H1 (cell line): ENCODE measurements at regions not wholly inside any gene's neighbourhood (a gene's known extent, or its start where the extent isn't known, plus 50 kb on each side); places are given as distances from the start of the nearest gene placed in this dataset.

ENCODE experiments used
- CTCF ChIA-PET: fragments of 300-600 bp; sonication (Branson Sonifier 250); formaldehyde crosslinking; loops from one replicate; lab custom pipeline; 2021; ENCODE audit not compliant: partially characterized antibody; lab: Charles Lee
- POLR2A ChIA-PET: fragments of 300-600 bp; sonication (Branson Sonifier 250); formaldehyde crosslinking; loops from one replicate; lab custom pipeline; 2021; ENCODE audit warnings: inconsistent platforms; ENCODE audit not compliant: partially characterized antibody; lab: Charles Lee
- DNase-seq, 2 experiments: peaks; one replicate each; pipeline versions ENCODE4 v3.0.0 to v3.0.0-alpha.2; 2010 to 2022; ENCODE audit warnings: low spot score in 2 of 2, low read depth in 1 of 2, mixed read lengths in 1 of 2
- FAIRE-seq: peaks from 2 replicates; lab custom pipeline; 2011; peaks lifted over from hg19 to GRCh38; lab: Jason Lieb, UNC
- H2AFZ ChIP-seq: 2 replicates; pipeline ENCODE4 v1.8.1; 2012; ENCODE audit warnings: low read length, inconsistent platforms
- H2AK5ac ChIP-seq: 2 replicates; pipeline ENCODE4 v1.6.1; 2013; ENCODE audit warnings: low read depth, low read length
- H2BK120ac ChIP-seq: replicated peaks from 2 replicates; pipeline ENCODE3; 2013; ENCODE audit warnings: low read depth, low read length, inconsistent platforms
- H2BK12ac ChIP-seq: 2 replicates; pipeline ENCODE4 v1.6.1; 2013; ENCODE audit warnings: low read depth, low read length
- H2BK15ac ChIP-seq: 2 replicates; pipeline ENCODE4 v1.6.1; 2013; ENCODE audit warnings: low read length
- H2BK20ac ChIP-seq: 2 replicates; pipeline ENCODE4 v1.6.1; 2013; ENCODE audit warnings: low read length
- H2BK5ac ChIP-seq: 2 replicates; pipeline ENCODE4 v1.6.1; 2013; ENCODE audit warnings: low read depth, low read length
- H3K14ac ChIP-seq: 2 replicates; pipeline ENCODE4 v1.6.1; 2013; ENCODE audit warnings: inconsistent platforms; ENCODE audit not compliant: insufficient read length
- H3K18ac ChIP-seq: 2 replicates; pipeline ENCODE4 v1.6.1; 2013; ENCODE audit warnings: low read length; ENCODE audit errors: extremely low read depth
- H3K23ac ChIP-seq: 2 replicates; pipeline ENCODE4 v1.6.1; 2013; ENCODE audit warnings: inconsistent platforms; ENCODE audit not compliant: insufficient read length
- H3K23me2 ChIP-seq: 2 replicates; pipeline ENCODE4 v1.6.1; 2013; ENCODE audit warnings: low read depth, low read length
- H3K27ac ChIP-seq: 2 replicates; pipeline ENCODE4 v1.6.1; 2011; ENCODE audit warnings: low read depth, low read length, inconsistent platforms
- H3K27me3 ChIP-seq, 4 experiments: replicated peaks in 1 of 4; 1 replicate in 1 of 4; 2 replicates in 3 of 4; pipeline versions ENCODE4 v1.6.1 to v1.8.1; 2011 to 2013; ENCODE audit warnings: low read length in 3 of 4, mild to moderate bottlenecking in 3 of 4, inconsistent platforms in 2 of 4, mixed read lengths in 2 of 4, moderate library complexity in 1 of 4; ENCODE audit not compliant: control insufficient read depth in 3 of 4, insufficient read depth in 3 of 4; ENCODE audit errors: extremely low read depth in 1 of 4
- H3K36me3 ChIP-seq, 4 experiments: 2 replicates each; pipeline versions ENCODE4 v1.6.1 to v1.8.1; 2011 to 2013; ENCODE audit warnings: mild to moderate bottlenecking in 4 of 4, low read length in 3 of 4, moderate library complexity in 2 of 4, control low read depth in 1 of 4, inconsistent platforms in 1 of 4; ENCODE audit not compliant: insufficient read depth in 4 of 4, control insufficient read depth in 2 of 4
- H3K4ac ChIP-seq: replicated peaks from 2 replicates; pipeline ENCODE3; 2013; ENCODE audit warnings: low read length, low read depth, mixed read lengths, inconsistent platforms; ENCODE audit not compliant: insufficient read length
- H3K4me1 ChIP-seq, 4 experiments: replicated peaks in 1 of 4; 1 replicate in 1 of 4; 2 replicates in 3 of 4; pipeline versions ENCODE4 v1.6.1 to v1.8.1; 2011 to 2013; ENCODE audit warnings: low read length in 3 of 4, inconsistent platforms in 2 of 4, mixed read lengths in 1 of 4; ENCODE audit not compliant: insufficient read depth in 4 of 4, control insufficient read depth in 3 of 4
- H3K4me2 ChIP-seq, 2 experiments: 2 replicates each; pipeline versions ENCODE4 v1.6.1 to v1.8.1; 2011 to 2013; ENCODE audit warnings: low read depth in 2 of 2, low read length in 2 of 2, control low read depth in 1 of 2, inconsistent platforms in 1 of 2, mild to moderate bottlenecking in 1 of 2; ENCODE audit not compliant: insufficient read depth in 1 of 2
- H3K4me3 ChIP-seq, 4 experiments: fragments of 200-600, 300-600 bp in 1 of 4; sonication (generic), shearing (Covaris generic), sonication (Bioruptor Twin) in 1 of 4; 2 replicates each; pipeline versions ENCODE4 v1.5.1 to v1.8.1; 2011 to 2016; ENCODE audit warnings: low read length in 4 of 4, low read depth in 3 of 4, control low read depth in 2 of 4, inconsistent platforms in 2 of 4, mild to moderate bottlenecking in 2 of 4, mixed read lengths in 1 of 4, moderate library complexity in 1 of 4; ENCODE audit not compliant: insufficient read depth in 2 of 4; ENCODE audit errors: extremely low read depth in 1 of 4
- H3K56ac ChIP-seq: replicated peaks from 2 replicates; pipeline ENCODE3; 2013; ENCODE audit warnings: low read depth, mild to moderate bottlenecking, mixed read lengths, low read length, inconsistent platforms; ENCODE audit not compliant: insufficient read length
- H3K79me1 ChIP-seq: 2 replicates; pipeline ENCODE4 v1.6.1; 2013; ENCODE audit warnings: low read depth, low read length, control low read depth
- H3K79me2 ChIP-seq, 2 experiments: 2 replicates each; pipeline versions ENCODE4 v1.6.1 to v1.8.1; 2012 to 2013; ENCODE audit warnings: low read length in 2 of 2, mild to moderate bottlenecking in 2 of 2, inconsistent platforms in 1 of 2; ENCODE audit not compliant: insufficient read depth in 2 of 2, control insufficient read depth in 1 of 2
- H3K9ac ChIP-seq, 4 experiments: replicated peaks in 1 of 4; 1 replicate in 1 of 4; 2 replicates in 3 of 4; pipeline versions ENCODE4 v1.6.1 to v1.8.1; 2011 to 2013; ENCODE audit warnings: low read depth in 3 of 4, low read length in 3 of 4, control low read depth in 2 of 4, mild to moderate bottlenecking in 2 of 4, moderate library complexity in 2 of 4, inconsistent platforms in 1 of 4; ENCODE audit errors: extremely low read depth in 1 of 4
- H3K9me3 ChIP-seq, 2 experiments: 2 replicates each; pipeline versions ENCODE4 v1.6.1 to v1.8.1; 2012 to 2013; ENCODE audit warnings: mild to moderate bottlenecking in 2 of 2, moderate library complexity in 2 of 2, control low read depth in 1 of 2, inconsistent platforms in 1 of 2, low read depth in 1 of 2, low read length in 1 of 2, mixed read lengths in 1 of 2; ENCODE audit not compliant: insufficient read depth in 2 of 2
- H4K20me1 ChIP-seq, 2 experiments: replicated peaks in 1 of 2; 2 replicates each; pipeline versions ENCODE3 to v1.8.1; 2011 to 2013; ENCODE audit warnings: inconsistent platforms in 2 of 2, low read length in 2 of 2, mild to moderate bottlenecking in 1 of 2; ENCODE audit not compliant: insufficient read depth in 2 of 2, control insufficient read depth in 1 of 2
- H4K5ac ChIP-seq: 2 replicates; pipeline ENCODE4 v1.6.1; 2013; ENCODE audit warnings: low read length, low read depth, mixed read lengths, inconsistent platforms; ENCODE audit not compliant: insufficient read length
- H4K8ac ChIP-seq: 2 replicates; pipeline ENCODE4 v1.8.0; 2013; ENCODE audit warnings: mild to moderate bottlenecking, moderate library complexity, low read length, inconsistent platforms; ENCODE audit not compliant: insufficient read depth; ENCODE audit errors: extremely low read depth
- H4K91ac ChIP-seq: replicated peaks from 2 replicates; pipeline ENCODE3; 2013; ENCODE audit warnings: low read length, mixed read lengths, inconsistent platforms; ENCODE audit not compliant: insufficient read length
- CBX5 ChIP-seq: fragments of 300-800, 300-1000 bp; sonication (generic); IDR thresholded peaks from 2 replicates; pipeline ENCODE4 v1.7.1; 2016; ENCODE audit warnings: antibody characterized with exemption, low read length, low read depth
- CREB1 ChIP-seq: IDR thresholded peaks from 2 replicates; pipeline ENCODE4 v1.6.1; 2012; ENCODE audit warnings: inconsistent platforms
- CTBP2 ChIP-seq: IDR thresholded peaks from 2 replicates; pipeline ENCODE4 v1.7.0; 2011; ENCODE audit warnings: borderline replicate concordance, mild to moderate bottlenecking, moderate library complexity, mixed read lengths, low read length; ENCODE audit not compliant: insufficient read depth, insufficient read length
- GABPA ChIP-seq: IDR thresholded peaks from 2 replicates; pipeline ENCODE4 v1.6.1; 2011; ENCODE audit warnings: mild to moderate bottlenecking, low read length, moderate library complexity, borderline replicate concordance; ENCODE audit not compliant: insufficient read depth
- JUN ChIP-seq: IDR thresholded peaks from 2 replicates; pipeline ENCODE4 v1.6.1; 2011; ENCODE audit warnings: low read depth, mild to moderate bottlenecking, improper control_type of control experiment, low read length
- KDM1A ChIP-seq: fragments of 200-600, 300-600 bp; sonication (generic); IDR thresholded peaks from 2 replicates; pipeline ENCODE4 v1.7.1; 2016; ENCODE audit warnings: mild to moderate bottlenecking, low read length, borderline replicate concordance
- KDM5A ChIP-seq: fragments of 200-600 bp; IDR thresholded peaks from 2 replicates; pipeline ENCODE4 v1.7.1; 2012; ENCODE audit warnings: mild to moderate bottlenecking, low read length, inconsistent platforms, mixed read lengths
- NANOG ChIP-seq: IDR thresholded peaks from 2 replicates; pipeline ENCODE4 v1.6.1; 2011; ENCODE audit warnings: low read length, low read depth, mild to moderate bottlenecking, inconsistent platforms; ENCODE audit not compliant: insufficient read depth, poor library complexity, severe bottlenecking
- RAD21 ChIP-seq, 2 experiments: IDR thresholded peaks in 1 of 2; conservative IDR thresholded peaks in 1 of 2; 2 replicates each; pipeline ENCODE4 v1.6.1; 2011; ENCODE audit warnings: low read depth in 2 of 2, low read length in 2 of 2, improper control_type of control experiment in 1 of 2, inconsistent platforms in 1 of 2, mild to moderate bottlenecking in 1 of 2, moderate library complexity in 1 of 2
- RXRA ChIP-seq: IDR thresholded peaks from 2 replicates; pipeline ENCODE4 v1.6.1; 2011; ENCODE audit warnings: low read depth, mild to moderate bottlenecking, low read length, moderate library complexity; ENCODE audit not compliant: insufficient read depth
- SIN3A ChIP-seq, 2 experiments: IDR thresholded peaks in 1 of 2; conservative IDR thresholded peaks in 1 of 2; 2 replicates each; pipeline ENCODE4 v1.6.1; 2011 to 2012; ENCODE audit warnings: low read length in 2 of 2, improper control_type of control experiment in 1 of 2, low read depth in 1 of 2, mild to moderate bottlenecking in 1 of 2
- SRF ChIP-seq: IDR thresholded peaks from 2 replicates; pipeline ENCODE4 v1.6.1; 2011; ENCODE audit warnings: mild to moderate bottlenecking, low read depth, low read length, moderate library complexity
- TAF7 ChIP-seq: optimal IDR thresholded peaks from 2 replicates; pipeline ENCODE3; 2011; ENCODE audit warnings: low read depth, mild to moderate bottlenecking, inconsistent platforms, low read length, moderate library complexity, borderline replicate concordance
- ZNF274 ChIP-seq: IDR thresholded peaks from 2 replicates; pipeline ENCODE4 v1.7.0; 2012; ENCODE audit warnings: low read length, borderline replicate concordance; ENCODE audit errors: extremely low read depth
- WGBS, 2 experiments: shearing (Covaris generic) in 1 of 2; methylation state at CpG; one replicate each; pipeline versions ENCODE4 v1.1.6 to v1.1.7; 2013 to 2015; ENCODE audit warnings: low lambda C conversion rate in 2 of 2, mixed read lengths in 2 of 2, inconsistent platforms in 1 of 2, low coverage in 1 of 2, missing lambda C conversion rate in 1 of 2; ENCODE audit not compliant: insufficient replicate concordance in 2 of 2, insufficient coverage in 1 of 2, insufficient read length in 1 of 2; ENCODE audit errors: extremely low coverage in 1 of 2, missing lambda C conversion rate in 1 of 2; 5-methylcytosine and 5-hydroxymethylcytosine counted together

GRCh38 chr2:125254010-125254409, 1228.9 kb downstream of the CNTNAP5 start:
- H4K5ac ChIP-seq = no peak overlapping the region
- H3K79me1 ChIP-seq = no peaks in the 10 kb centered on the region
- no peaks in the 10 kb centered on the region for H3K9me3 ChIP-seq
- H3K4me2 ChIP-seq = no peak overlapping the region
- WGBS, 2 experiments = 96% methylated on average over 4 of the region's 6 CpGs; no CpG with 5 or more reads in 1 of the 2 experiments
- no peaks in the 10 kb centered on the region for H3K36me3 ChIP-seq
- H3K4me1 ChIP-seq = no peaks in the 10 kb centered on the region
- H3K27ac ChIP-seq = no peak overlapping the region
- no peak for TF ChIP-seq CTBP2
- no peak for TF ChIP-seq RXRA
- TF ChIP-seq JUN = no peak
- TF ChIP-seq GABPA = no peak
- TF ChIP-seq NANOG = no peak
- no peak for TF ChIP-seq RAD21 (IDR thresholded peaks at IDR 0.05 in 1 of 2, conservative IDR thresholded peaks at IDR 0.05 in 1 of 2; ENCODE audit: low read depth in 2 of 2, low read length in 2 of 2)
- TF ChIP-seq KDM1A = no peak
- no peak for TF ChIP-seq KDM5A
- TF ChIP-seq SIN3A (conservative IDR thresholded peaks at IDR 0.05 in 1 of 2, IDR thresholded peaks at IDR 0.05 in 1 of 2; ENCODE audit: low read depth in 1 of 2, low read length in 2 of 2) = no peak
- TF ChIP-seq SRF = no peak
- TF ChIP-seq CREB1 = no peak
- no peak for TF ChIP-seq ZNF274
- TF ChIP-seq TAF7 = no peak
- TF ChIP-seq CBX5 = no peak
- no peak for FAIRE-seq
- no peak overlapping the region for H2BK15ac ChIP-seq
- H2AK5ac ChIP-seq = no peak overlapping the region
- no peak overlapping the region for H3K4ac ChIP-seq
- no peak overlapping the region for H3K14ac ChIP-seq
- no peak overlapping the region for H4K8ac ChIP-seq
- no peak overlapping the region for H2BK20ac ChIP-seq
- no peaks in the 10 kb centered on the region for H3K27me3 ChIP-seq
- no peak overlapping the region for H3K18ac ChIP-seq
- no peak overlapping the region for H3K9ac ChIP-seq
- no peaks in the 10 kb centered on the region for H3K23me2 ChIP-seq
- POLR2A ChIA-PET = no interaction called here
- no peak overlapping the region for H2AFZ ChIP-seq
- no peak overlapping the region for H3K56ac ChIP-seq
- no peak overlapping the region for H4K91ac ChIP-seq
- H3K79me2 ChIP-seq = no peaks in the 10 kb centered on the region
- no peak overlapping the region for H3K4me3 ChIP-seq
- no peak overlapping the region for H2BK12ac ChIP-seq
- DNase-seq = no peak
- CTCF ChIA-PET = no interaction called here
- no peak overlapping the region for H3K23ac ChIP-seq
- H2BK120ac ChIP-seq = no peak overlapping the region
- H4K20me1 ChIP-seq = no peaks in the 10 kb centered on the region
- no peak overlapping the region for H2BK5ac ChIP-seq
